Stimulated activated CD8-positive, alpha-beta memory T cell treated with anti-CD3 and anti-CD28 coated beads, Interleukin-12 subunit alpha, Interleukin-12 subunit beta, amount 100 ng/mL, for 24 hours (primary cell): ENCODE measurements at regions not wholly inside any gene's neighbourhood (a gene's known extent, or its start where the extent isn't known, plus 50 kb on each side); places are given as distances from the start of the nearest gene placed in this dataset.
"Not testable (repeated sequence)": the region's sequence is repeated elsewhere in the genome, so short reads cannot be mapped to it uniquely, and the experiment has no call there.

Source experiments
- DNase-seq: peaks from one replicate; pipeline ENCODE4 v3.0.0-alpha.2; 2020; ENCODE audit errors: extremely low read depth

DNA sequence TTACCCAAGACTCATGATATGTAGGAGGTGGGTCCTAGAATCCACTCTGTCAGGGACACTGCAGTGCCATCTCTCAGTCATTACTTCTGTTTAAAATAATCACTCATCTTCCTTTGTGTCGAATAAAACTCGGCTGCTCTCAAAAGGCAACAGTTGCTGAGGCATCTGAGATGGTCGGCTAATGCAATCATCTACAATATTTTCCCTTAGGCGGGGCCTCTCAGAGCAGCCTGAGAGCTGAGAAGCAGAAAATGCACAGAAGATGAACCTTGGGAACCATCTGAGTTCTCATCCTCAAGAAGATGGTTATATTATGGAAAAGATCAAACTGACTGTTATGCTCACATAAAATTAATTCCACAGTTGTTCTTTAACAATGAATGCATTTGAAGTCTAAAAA is 1518.2 kb upstream of the TENM4 start:
- no peak for DNase-seq

- DNase-seq, result no peak
These were observed 1517.5 kb upstream of the TENM4 start for GRCh38 chr11:80958361-80958760.

- no peak for DNase-seq
These were observed 1514.8 kb upstream of the TENM4 start for GRCh38 chr11:80955588-80955987.

- DNase-seq, result no peak
These were observed 1508.0 kb upstream of the TENM4 start for GRCh38 chr11:80948781-80949180.

- DNase-seq, result no peak
These were observed 1503.9 kb upstream of the TENM4 start for GRCh38 chr11:80944758-80945157.

DNA sequence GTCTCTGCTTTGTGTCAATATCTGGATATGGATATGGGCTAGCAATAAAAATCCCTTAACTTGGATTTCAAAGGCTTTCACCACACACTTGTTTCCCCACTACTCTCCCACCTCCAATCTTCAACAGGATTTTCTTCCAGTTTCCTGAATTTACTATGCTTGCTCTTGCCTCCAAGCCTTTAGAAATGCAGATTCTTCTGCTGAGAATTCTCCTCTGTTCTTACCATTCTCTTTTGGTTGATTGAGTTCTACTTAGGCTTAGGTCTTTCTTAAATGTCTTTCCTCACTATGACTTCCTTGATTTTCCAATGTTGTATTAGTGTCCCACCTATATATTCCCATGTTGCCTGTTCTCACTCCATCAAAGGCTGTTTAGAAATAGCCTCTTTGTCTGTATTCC is 1502.4 kb upstream of the TENM4 start:
- no peak for DNase-seq

- DNase-seq, result no peak
These were observed 1497.0 kb upstream of the TENM4 start for GRCh38 chr11:80937842-80938241.

- no peak for DNase-seq
These were observed 1489.2 kb upstream of the TENM4 start for GRCh38 chr11:80930038-80930437.

DNA sequence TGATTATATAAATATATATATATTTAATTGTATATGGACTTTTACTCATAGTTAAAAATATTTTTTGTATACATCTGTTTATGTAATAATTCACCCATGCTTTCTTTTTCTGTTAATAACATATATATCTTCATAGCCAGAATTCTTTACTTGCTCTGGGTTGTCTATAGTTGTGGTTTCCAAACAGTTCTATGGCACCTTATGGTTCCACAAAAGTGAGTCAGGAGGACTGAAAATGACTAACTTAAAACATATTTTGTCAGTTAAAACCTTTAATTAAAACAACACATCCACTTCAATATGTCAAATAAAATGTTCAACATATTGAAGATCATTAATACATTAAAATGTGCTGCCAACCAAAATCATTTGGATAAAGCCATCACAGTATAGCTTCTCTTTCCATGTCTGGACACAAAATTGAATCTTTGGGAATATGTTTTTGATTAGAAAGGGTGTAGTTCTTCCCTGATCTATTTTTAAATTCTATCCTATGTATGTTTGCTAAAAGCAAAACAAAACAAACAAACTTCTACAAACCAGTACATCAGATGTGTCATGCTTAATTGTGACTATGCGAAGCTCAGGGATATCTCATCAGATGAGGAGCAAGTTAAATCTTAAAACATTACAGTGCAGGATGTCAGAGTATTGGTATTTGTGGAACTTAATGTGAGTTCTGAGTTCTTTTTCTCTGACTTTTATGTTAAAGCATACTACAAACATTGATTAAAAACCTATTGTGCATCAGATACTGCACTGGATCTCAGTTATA is 1488.4 kb upstream of the TENM4 start:
- DNase-seq, result no peak

DNA sequence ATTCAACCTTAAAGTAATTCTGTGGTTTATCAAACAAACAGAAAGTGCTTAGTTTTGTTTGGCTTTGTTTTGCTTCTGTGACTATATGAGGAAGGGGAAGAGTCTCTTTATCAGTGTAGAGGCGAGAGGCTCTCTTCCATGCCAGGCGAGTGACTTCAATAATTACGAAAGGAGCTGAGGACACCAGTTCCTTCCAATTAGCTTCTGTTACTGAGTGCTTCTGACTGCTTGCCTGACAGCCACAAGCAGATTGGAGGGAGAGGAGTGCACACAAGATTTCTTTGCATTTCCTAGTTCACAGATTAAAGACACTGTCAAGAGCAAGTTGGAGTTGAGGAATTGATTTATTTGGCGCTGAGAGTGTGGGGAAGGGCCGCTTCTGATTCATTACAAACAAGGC is 1484.5 kb upstream of the TENM4 start:
- DNase-seq, result no peak

DNA sequence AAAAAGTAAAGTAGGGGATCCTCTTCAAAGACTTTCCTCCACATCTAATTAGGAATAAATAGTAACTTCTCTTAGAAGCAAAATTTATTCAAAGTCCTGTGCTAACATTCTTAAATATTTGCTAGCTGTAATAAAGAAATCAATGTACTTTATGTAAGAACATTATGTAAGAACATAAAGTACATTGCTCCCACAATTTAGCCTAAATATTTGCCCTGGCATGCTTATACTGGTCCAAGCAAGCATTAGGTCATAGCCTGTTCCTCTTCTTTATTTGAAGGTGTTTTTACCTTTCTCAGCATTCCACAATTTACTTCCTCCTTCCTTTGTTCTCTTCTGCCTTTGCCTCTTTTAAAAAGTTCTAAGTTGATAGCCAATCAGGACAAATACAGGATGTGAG is 1480.5 kb upstream of the TENM4 start:
- DNase-seq, result not testable (repeated sequence)

DNA sequence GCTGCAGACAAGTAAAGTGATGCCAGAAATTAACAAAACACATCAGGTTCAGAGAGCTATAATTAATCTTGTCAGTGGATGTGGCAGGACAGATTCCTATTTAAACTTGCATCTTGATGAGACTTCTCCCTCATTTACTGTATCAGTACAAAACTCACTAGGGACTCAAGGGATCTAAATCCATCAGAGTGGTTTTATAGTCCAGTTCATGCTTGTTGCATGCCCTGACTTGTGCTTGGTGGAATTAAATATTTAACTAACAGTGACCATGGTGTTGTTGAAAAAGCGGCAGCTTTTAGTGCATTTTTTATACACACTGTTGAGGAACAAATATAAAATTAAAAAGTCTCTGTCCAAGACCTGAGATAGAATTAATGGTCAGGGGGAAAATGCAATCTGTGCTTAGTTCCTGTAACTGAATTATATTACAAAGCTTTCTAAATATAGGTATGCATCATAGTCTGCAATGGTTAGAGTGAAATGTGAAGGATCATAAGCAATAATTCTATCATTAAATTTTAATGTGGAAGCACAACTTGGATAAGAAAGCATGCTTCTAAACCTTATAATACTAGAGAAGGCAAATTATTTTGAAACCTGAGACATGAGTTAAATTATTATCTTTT is 1475.5 kb upstream of the TENM4 start:
- no peak for DNase-seq

- DNase-seq, result no peak
These were observed 1473.5 kb upstream of the TENM4 start for GRCh38 chr11:80914311-80914710.

DNA sequence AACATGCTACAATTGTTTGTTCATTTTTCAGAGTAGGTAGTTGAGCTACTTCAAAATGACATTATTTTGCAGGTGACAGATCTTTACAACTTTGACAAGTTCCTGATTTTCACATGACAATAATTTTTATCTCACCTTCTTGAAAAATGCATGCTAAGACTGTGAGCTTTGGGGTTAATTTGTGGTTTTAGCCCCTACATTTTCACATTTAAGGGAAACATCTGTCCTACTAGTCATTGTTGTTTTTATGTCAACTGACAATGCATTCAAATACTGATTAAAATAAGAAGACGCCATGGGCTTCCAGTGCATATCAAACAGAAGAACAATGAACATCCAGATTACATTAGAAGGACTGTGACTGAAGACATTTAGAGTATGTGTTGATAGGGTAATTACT is 1470.8 kb upstream of the TENM4 start:
- DNase-seq, result no peak

- DNase-seq, result no peak
These were observed 1459.4 kb upstream of the TENM4 start for GRCh38 chr11:80900265-80900664.

DNA sequence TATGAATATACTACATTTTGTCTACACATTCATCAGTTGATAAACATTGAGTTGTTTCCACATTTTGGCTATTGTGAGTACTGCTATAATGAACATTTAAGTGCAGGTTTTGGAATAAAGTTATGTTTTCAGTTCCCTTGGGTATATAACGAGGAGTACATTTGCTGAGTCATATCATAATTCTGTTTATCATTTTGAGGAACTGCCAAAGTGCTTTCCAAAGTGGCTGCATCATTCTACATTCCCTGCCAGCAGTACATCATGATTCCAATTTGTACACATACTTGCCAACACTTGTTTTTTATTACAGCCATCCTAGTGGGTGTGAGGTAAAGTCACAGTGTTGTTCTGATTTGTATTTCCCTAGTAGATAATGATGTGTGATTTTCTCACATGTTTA is 1458.6 kb upstream of the TENM4 start:
- DNase-seq, result no peak

DNA sequence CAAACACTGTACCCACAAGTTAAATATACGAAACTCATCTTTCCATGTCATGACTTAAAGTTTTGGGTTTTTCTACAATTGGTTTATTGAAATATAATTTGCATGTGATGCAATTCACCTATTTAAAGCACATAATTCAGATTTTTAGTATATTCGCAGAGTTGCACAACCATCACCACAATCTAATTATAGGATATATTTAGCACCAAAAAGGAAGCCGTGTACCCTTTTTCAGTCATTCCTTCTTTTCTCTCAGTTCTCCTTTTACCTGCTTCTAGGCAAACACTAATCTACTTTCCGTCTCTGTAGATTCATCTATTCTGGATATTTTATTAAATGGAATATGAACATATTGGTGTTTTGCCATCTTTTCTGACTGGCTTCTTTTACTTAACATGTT is 1458.1 kb upstream of the TENM4 start:
- DNase-seq, result no peak

DNA sequence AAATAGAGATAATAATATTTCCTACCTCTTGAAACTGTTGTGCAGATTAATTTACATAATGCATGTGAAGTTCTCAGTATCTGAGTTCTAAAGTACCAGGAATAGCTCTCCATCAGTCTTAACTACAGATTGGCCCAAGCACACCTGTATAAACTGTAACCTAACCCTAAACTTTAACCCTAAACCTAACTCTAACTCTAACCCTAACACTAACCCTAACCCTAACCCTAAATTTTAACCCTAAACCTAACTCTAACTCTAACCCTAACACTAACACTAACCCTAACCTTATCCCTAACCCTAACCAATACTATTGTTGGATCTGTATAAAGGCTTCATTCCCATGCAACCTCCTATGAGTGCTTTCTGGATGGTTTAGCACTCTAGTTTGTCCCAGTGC is 1445.9 kb upstream of the TENM4 start:
- no peak for DNase-seq

DNA sequence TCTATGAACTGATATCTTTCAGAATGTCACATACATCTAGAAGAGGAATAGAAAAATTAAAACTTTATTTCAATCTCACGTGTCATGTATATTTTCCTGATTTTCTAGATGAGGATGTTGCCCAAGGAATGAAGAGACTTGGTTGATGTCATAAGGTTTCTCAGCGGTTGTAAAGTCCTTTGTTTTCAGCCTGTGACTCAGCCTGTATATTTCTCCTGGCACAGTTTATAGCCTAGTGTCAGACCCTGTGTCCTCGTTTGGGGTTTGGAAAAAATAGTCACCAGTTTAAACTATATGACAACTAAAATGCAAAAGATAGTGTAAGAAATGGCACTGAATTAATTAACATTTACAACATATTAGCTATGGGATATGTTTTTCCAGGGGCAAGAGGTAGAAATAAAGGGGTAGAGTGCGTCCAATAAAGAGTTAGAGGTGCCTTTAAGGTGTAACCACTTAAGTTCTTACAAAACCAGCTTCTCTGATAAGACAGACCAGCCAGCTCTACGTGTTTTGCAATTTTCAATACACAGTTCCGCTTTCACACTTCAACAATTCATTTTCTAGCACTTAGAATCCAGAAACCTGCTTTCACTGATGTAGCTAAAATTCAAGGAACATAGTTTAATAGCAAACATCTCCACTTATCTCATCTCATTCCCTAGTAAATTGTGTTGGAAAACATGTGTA is 1432.6 kb upstream of the TENM4 start:
- no peak for DNase-seq

DNA sequence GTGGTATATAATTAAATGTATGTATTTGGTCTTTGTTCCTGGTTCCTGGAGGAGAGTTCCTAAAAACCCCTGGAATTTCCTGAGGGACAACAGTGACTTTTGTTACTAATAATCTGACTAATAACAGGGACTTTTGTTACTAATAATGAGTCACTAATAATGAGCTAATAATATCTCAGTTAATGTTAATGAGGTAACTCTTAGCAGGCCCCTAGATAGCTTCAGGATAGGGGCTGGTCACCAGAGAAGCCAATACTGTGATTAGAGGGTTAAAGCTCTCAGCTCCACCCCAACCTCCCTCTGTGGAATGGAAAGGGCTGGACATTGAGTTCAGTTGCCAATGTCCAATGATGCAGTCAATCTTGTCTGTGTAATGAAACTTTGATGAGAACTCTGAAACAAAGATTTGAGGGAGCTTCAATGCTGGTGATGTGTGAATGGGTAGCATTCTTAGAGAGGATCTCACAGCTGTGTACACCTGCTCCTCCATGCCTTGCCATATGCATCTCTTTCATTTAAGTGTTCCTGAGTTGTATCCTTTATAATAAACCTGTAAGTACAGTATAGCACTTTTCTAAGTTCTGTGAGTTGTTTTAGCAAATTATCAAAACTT is 1431.4 kb upstream of the TENM4 start:
- no peak for DNase-seq

DNA sequence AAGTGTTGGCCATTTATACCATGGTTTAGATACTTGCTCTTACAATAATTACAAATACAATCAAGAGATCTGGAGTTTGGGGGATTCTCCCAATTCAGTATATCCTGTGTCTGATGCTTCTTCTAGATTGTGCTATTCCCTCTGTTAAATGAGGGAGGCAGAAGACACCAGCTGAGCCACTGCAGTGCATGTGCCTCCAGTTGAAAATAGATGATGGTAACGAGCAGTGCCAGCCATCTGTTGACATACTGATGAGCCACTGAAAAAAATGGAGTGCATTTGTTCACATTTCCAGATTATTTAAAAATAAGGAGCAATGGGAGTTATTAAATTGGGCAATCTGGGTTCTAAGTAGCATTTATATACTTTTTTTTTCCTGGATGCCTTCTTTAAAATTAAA is 1428.0 kb upstream of the TENM4 start:
- DNase-seq, result no peak

DNA sequence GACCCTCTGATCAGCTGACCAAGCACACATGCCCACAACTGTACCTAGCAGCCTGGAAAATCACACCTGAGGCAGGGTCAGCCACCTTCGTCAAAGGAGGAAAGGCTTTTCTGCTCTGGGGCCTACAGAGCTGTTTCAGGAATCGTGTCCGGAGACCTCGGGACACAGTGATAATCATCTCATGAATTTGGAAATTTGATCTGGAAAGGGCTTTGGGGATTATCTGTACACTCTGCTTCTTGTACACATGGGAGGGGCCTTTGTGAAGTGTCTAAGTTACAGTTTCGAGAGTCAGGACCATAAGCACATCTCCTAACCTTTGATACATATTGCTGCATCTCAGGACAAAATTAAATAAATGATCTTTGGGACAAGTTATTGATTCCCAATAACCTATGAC is 1421.2 kb upstream of the TENM4 start:
- DNase-seq, result no peak

GRCh38 chr11:80861193-80861592 is 1420.4 kb upstream of the TENM4 start:
- DNase-seq, result no peak
